GM19467 (cell line): ENCODE measurements at regions not wholly inside any gene's neighbourhood (a gene's known extent, or its start where the extent isn't known, plus 50 kb on each side); places are given as distances from the start of the nearest gene placed in this dataset.
"Not testable (repeated sequence)": the region's sequence is repeated elsewhere in the genome, so short reads cannot be mapped to it uniquely, and the experiment has no call there.

Experiments used
- ATAC-seq: cut with Tn5 transposase; IDR thresholded peaks from one replicate; pipeline ENCODE4 v1.9.1; 2021; ENCODE audit warnings: mild to moderate bottlenecking, moderate library complexity; ENCODE audit not compliant: unreplicated experiment

DNA sequence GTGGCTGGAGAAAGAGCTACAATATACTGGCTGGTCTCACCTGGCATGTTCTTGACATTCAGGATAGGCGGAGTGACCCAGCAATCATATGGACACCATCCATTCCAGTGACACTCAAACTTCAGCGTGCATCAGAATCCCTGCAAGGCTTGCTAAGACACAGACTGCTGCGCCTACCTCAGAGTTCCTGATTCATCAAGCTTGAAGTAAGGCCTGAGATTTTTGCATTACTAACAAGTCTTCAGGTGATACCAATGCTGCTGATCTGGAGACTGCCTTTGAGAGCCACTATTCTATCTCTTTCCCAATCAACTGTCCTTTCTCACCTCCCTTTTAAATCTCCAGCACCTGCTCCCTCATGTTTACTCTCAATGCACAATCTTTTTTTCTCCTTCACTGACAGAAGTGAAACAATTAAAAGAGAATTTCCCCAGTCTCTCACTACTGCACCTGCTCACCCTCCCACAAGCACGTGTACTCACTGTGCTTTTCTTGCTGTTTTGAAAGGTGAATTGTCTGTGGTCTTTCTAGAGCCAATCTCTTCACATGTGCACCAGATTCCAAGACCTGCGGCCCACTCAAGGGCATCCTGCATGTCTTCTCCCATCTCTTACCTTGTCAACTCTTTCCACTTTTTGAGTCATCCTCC, 519.2 kb downstream of the TTLL7 start:
- ATAC-seq: not testable (repeated sequence)

DNA sequence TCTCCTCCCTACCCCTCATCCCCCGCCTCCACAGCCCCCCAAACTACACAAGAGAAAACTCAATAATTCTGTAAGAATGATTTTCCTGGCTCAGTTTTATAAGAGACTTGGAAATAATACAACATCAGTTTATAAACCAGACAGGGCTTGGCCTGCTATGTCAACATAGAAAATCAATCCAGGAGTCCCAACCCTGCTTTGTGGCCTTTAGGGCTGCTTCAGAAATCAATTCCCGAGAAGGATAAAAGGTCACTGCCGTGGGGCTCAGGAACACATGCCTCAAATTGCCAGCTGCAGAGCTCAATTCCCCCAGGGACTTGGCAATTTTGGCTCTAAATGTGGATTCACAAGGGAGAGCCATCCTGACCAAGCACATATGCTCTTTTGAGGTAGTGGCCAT, 520.8 kb downstream of the TTLL7 start:
- ATAC-seq: not testable (repeated sequence)

DNA sequence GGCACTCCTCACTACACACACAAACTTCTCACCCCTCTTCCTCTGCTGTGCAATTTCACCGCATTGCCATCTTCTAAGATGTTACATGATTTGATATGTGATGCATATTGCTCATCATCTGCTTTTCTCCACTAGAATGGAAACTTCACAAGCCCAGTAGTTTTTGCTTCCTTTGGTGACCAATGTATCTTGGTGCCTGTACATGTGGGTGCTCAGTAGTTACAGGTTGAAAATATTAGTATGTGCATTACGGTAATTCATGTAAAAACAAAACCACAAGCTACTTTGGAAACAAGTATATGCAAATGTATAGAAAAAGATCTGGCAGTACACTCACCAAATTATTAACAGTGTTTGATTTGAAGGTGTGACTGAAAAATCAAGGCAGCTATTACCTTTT, 522.4 kb downstream of the TTLL7 start:
- ATAC-seq: peak; percentile 67

DNA sequence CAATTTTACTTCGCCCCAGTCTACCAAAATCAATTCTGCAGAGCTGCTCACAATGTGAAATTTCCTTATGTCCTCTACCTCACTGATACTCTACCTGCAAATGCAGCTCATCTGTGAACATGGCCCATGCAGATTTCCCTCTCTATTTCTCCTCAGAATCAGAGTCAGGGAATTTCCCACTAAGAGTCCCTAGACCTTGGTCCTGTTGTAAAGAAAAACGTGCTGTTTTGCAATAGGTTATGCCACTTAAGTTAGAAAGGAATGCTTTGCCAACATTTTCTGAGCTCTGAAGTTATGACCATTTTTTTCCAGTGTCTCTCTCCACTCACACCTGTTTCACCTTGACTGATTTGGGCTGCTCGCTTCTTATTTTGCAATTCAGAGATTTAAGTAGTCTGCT, 524.0 kb downstream of the TTLL7 start:
- ATAC-seq: not testable (repeated sequence)

DNA sequence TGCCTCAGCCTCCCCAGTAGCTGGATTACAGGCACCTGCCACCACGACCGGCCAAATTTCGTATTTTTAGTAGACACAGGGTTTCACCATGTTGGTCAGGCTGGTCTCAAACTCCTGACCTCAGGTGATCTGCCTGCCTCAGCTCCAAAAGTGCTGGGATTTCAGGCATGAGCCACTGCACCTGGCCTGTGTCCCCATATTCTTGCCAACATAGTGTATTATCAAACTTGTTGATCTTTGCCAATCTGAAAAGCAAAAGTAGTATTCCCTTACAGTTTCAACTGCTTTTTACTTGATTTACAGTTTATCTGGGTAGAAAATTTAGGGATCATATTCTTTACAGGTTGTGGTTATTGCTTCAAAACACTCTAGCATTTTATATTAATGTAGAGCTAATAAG, 524.9 kb downstream of the TTLL7 start:
- ATAC-seq: not testable (repeated sequence)

DNA sequence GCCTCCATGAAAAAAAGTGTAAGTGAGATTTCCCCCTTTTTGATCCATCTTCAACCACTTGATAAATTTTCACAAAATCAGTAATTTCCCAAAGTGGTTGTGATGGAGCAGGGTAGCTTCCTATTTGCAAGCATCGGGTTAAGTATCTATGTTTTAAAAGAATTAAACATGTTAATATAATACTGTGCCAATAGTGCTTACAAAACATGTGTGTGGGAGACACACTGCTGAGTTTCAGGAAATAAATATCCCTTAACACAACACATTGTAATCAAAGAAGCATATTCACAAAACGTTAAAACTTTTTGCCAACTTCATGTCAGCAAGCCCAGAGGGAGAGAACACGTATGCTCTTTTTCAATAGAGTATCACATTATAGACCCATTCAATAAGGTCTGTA, 526.9 kb downstream of the TTLL7 start:
- not testable (repeated sequence) for ATAC-seq

DNA sequence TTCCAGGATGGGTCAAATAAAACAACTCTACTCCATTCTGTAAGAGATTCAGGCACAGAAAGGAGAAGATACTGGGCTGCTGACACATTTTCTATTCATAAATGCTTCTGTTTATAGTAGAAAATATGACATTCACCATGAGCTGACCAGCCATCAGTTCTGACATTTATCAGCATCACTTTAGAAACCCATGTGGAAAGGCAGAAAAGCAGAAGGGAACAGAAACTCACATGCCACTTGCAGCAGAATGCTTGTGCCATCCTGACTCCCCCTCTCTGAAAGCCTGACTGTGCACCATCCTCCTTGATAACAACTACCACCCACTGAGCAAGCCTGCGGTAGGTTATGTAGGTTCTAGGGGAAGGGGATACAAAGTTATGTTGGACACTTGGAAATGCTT, 527.7 kb downstream of the TTLL7 start:
- ATAC-seq: not testable (repeated sequence)

DNA sequence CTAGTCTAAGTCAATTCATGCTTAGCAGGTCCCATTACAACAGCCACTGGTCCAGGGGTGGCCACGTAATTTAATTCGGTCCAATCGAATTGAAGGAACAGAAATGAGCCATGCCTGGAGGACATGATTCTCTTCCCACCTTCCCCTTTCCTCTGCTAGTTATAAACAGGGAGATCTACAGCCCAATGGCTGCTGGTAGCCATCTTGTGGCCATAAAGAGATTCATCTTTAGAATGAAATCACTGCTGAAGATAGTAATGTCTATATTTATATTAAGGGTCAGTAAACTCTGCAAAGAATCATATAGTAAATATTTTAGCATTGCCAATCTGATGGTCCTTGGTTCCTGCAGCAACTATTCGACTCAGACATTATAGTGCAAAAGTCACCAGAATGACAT, 530.6 kb downstream of the TTLL7 start:
- not testable (repeated sequence) for ATAC-seq

DNA sequence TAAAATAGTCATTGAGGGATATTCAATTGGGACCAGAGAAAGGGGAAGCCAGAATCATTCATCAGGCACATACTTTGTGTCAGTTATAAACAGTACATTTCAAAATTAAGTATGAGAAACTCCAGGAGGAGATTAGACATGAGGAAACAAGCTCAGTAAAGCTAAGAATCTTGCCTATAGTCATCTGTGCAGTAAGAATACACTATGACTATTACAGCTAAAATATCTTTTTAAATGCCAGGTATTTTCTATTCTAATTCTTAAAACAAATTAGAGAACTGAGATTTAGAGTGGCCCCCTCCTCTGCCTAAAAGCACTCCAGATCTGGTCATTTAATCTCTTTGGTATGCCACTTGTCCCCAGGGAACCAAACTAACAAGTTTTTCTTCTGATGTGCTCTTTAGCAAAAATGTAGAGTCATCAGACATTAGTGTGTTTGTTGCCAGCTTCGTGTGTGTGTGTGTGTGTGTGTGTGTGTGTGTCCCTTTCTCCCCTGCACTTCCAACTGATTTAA, 541.1 kb downstream of the TTLL7 start:
- not testable (repeated sequence) for ATAC-seq

DNA sequence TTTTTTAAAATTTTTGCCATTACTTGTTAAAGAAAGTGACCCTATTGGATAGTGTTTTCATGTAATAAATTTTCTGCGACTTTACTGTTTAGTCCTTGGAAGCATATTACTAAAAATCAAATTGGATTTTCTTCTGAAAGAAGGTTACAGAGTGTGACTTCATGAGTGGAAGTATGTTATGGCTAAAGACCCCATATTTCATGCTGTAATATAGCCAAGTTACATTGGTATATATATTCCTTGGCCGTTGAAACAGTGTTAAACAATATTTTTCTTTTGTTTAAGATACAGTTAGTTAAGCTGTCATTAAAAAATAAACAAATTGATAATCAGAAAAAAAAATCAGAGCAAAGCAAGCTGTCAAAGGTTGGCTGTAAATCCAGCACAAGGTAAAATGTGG, 541.7 kb downstream of the TTLL7 start:
- not testable (repeated sequence) for ATAC-seq

DNA sequence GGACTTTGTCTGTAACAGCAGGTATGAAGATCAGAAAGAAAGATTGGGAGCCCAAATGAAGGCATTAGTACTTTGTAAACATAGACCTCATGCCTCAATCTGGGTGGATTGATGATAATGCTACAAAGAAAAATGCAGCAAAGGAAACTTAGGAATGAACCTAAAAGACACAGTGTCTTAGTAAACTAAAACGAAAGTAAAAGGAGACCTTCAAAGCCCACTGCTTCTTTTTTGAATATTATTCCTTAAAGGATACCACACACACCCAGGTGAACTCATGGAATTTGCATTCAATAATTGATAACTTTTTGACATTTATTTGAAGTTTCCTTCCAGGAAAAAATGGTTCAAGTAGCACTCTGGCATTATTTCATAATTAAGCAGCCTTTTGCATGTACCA, 543.2 kb downstream of the TTLL7 start:
- not testable (repeated sequence) for ATAC-seq

DNA sequence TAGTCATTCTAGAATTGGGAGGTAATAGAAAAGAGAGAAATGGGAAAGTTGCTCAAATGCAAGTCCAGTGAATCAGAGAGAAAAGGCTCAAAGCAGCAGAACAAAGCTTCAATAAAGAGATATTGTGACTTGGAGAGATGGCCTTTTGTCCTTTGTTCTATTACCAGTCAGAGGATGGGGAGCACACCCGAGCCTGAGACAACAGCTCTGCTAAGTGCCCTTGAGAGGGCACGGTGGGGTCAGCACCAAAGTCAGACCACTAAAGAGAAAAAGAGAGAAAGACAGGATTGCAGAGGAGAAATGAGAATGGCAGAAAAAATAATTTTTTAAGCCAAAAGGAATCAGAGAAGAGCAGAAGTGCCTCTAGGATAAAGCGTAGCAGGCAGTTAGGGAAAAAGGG, 553.1 kb downstream of the TTLL7 start:
- not testable (repeated sequence) for ATAC-seq

DNA sequence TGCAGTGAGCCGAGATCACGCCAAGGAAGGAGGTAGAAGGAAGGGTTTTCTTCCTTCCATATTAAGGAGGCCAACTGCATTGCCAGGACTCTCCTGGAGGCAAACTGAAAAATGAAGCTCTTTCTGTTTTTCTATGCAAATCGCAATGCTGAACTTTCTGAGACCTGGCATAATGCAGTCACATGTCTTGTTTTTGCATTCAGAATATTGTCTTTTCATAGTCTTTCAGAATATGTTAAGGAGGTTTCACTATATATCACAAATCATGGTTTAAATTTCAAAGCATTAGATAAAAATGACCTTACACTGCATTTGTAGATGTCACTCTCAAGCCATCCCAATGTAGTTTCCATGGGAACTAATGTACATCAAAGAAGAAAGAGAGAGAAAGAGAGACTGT, 556.5 kb downstream of the TTLL7 start:
- ATAC-seq: not testable (repeated sequence)

DNA sequence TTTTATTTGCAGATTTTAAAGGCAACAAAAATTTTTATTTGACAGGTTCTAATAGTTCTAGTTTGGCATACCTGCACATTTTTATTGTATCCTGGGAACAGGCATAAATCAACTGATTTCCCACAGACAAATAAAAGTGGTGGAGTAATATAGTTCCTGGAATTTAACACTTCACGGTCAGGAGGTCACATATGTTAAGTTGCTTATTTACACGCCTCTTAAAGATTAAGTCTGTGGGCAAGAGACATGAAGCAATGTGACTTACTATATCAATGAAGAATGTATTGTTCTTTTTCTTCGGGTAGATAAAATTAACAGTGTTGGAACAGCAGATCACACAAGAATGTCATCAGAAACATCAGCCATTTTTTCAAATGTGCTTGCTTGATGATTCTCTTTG, 558.3 kb downstream of the TTLL7 start:
- ATAC-seq: not testable (repeated sequence)

DNA sequence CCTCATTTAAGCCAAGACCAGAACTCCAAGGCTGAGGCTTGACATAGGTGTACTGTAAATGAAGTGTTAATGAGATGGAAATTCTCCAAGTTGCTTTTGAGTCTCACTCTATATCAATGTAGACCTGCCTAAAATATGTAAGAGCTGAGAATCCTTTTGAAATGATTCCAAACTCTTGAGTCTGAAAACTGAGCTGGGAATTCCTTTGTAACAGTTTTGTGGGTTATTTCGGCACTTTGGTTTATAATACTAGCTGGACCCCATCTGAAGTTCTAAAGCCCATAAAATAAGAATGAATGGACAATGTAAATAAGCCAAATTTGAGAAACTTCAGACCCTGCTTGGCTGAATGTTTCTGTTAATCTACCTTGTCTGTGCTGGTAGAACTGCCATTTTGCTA, 558.9 kb downstream of the TTLL7 start:
- ATAC-seq: not testable (repeated sequence)

DNA sequence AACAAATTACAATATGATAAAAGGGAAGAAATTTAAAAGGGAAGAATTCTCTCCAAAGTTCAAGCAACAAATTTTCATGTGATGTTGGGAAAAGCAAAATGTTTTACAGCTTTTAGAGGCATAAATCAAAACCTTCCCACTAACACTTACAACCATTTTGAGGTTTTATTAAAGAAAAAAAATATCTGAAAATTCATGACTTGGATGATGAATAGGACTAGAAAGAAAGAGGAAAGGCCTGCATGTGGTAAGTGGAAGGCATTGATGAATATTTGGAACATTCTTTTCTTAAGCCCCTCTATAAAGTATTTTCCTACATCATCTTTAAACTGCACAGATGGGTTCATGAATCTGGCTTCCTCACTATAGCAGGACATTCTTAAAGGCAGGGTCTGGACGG, 560.6 kb downstream of the TTLL7 start:
- ATAC-seq: not testable (repeated sequence)

DNA sequence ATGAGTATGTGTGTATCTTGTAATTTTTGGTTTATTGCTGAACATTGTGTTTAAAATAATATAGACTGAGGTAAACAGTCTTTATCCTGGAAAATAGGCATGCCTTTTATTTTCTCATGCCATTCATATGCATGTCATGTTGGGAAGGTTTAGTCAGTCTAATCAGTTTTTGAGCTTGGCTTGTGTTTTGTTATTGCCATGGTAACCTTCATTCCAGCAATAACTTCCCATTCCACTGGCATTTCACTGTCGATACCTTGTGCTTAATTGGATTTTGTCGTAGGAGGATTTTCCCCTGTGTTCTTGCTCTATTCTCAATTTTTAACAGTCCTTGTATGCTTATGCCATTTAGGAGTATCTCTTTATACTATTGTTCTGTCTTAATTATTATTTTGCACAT, 563.6 kb downstream of the TTLL7 start:
- ATAC-seq: not testable (repeated sequence)

DNA sequence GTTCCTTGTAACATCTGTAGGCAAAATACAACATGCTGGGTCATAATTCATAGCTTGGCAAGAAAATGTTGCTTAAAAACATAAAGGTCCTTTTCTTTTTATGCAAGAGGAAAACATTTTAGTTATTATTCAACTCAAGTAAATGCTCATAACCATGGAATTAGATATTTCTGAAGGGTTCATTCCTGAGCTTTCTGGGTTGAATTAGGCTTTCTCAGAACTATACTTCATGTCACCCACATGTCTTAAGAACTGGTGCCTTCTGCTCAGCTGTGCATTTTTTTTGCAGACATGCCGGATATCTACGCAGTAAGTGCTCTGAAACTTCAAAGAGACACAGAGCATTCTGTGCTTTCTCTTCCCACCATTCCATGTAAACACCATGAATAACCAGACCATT, 571.4 kb downstream of the TTLL7 start:
- ATAC-seq: not testable (repeated sequence)

DNA sequence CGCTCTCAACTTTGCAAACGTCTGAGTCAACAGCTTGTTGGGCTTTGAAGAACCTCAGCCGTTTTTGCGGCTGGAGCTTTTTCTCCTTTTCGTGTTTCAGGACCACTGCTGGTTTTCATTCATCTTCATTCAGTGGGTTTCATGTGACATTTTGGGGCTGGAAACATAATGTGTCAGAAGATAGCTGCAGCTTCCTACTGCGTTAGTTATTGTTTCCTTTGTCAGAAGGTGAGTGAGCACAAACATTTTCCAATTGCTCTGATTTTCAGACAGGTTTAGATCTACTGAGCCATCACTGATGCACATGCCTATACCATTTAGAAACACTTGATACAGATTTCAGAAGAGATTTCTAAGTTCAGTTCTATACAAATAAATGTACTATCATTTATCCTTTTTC, 575.5 kb downstream of the TTLL7 start:
- not testable (repeated sequence) for ATAC-seq

DNA sequence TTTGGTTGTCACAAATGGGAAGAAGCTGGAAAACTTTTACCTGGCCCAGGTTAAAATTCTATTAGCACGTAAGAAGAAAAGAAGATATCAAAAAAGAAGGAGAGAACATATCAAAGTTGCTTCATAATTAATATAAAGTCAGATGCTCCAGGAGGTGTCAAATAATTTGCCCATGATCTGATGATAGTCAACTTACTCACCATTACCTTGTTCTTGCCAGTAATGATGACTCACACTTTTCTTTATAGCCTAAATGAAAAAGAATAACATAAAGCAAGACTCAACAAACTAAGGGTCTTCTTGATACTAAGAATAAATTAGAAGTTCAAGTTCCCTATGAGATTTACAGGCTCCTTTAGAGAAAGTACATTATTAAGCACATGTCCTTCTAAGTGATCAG, 580.4 kb downstream of the TTLL7 start:
- no peak for ATAC-seq

DNA sequence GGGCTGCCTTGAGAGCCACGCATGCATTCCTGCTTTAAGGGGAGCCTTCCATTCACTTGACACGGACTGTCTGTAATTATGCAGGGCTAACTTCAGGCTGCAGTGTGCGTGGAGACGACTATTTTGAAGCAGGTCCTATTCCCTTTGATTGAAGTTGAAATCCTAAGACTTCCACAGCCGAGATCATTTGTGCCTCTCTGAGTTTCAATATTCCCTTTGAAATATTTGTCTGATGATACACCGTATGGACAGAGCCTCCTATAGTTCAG, 585.2 kb downstream of the TTLL7 start:
- not testable (repeated sequence) for ATAC-seq

DNA sequence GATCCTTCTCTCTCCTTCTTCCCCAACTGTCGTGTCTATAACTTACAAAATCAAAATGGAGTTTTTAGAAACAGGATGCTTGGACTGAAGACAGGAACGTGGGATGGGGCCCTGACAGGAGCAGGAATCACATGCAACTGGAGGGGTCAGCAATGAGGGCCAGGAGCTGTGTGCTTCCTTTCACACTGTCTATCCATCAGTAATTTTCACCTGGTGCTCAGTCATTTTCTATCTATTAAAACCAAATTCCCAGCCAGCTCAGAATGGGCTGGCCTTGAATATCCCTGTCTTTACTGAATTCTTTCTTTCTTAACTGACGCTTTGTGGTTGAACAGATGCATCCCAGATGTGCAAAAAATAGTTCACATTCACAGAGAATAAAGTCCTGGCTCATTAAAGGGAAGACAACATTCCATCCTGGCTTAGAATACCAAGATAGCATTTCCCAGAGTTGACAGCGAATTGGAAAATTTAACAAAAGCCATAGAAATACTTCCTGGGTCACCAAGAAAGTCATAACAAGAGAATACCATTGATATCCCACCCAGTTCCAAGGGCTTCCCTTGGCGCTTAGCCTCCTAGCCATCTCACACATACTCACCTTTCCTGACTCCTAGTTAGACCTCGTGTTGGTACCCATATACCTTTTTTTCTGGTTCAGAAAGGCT, 588.1 kb downstream of the TTLL7 start:
- ATAC-seq: not testable (repeated sequence)
